K562 (cell line): ENCODE measurements at regions not wholly inside any gene's neighbourhood (a gene's known extent, or its start where the extent isn't known, plus 50 kb on each side); places are given as distances from the start of the nearest gene placed in this dataset.

ENCODE experiments used
- ATAC-seq: fragments of 200-7000 bp; cut with Tn5 transposase; 3 replicates; pipeline ENCODE4 v1.9.1; 2020; ENCODE audit warnings: moderate library complexity
- BruUV-seq: library from RNA; stranded (reverse); fragments of 400-500 nt; replicated peaks from 2 replicates; lab custom pipeline; 2021; lab: Mats Ljungman, UMichigan
- CTCF ChIA-PET: fragments of 300-600 bp; formaldehyde crosslinking; extraction: SDS; loops from one replicate; lab custom pipeline; 2021; ENCODE audit warnings: low intra/inter-chr PET ratio; lab: Yijun Ruan, JAX
- POLR2A ChIA-PET: fragments of 300-600, 350-650 bp; sonication (Branson Sonifier 250); formaldehyde crosslinking; extraction: SDS; loops from one replicate; lab custom pipeline; 2021; ENCODE audit warnings: antibody characterized with exemption, inconsistent platforms; lab: Yijun Ruan, JAX
- DNase-seq, 4 experiments: peaks; one replicate each; pipeline versions ENCODE4 v3.0.0 to v3.0.0-alpha.2; 2011 to 2018; ENCODE audit warnings: low spot score in 3 of 4, mixed read lengths in 3 of 4; ENCODE audit errors: extremely low read depth in 1 of 4
- FAIRE-seq: peaks from 2 replicates; lab custom pipeline; 2011; peaks lifted over from hg19 to GRCh38; lab: Jason Lieb, UNC
- H2AFZ ChIP-seq: 2 replicates; pipeline ENCODE4 v1.6.0; 2011; ENCODE audit warnings: low read depth, low read length, control low read depth, inconsistent platforms
- H3K27ac ChIP-seq: fragments of 200-600 bp; 3 replicates; pipeline ENCODE4 v1.8.0; 2011; ENCODE audit warnings: low read depth, mild to moderate bottlenecking, control low read depth, inconsistent platforms, low read length, moderate library complexity, mixed read lengths; ENCODE audit errors: extremely low read depth
- H3K27me3 ChIP-seq, 2 experiments: fragments of 300-600 bp in 1 of 2; 2 replicates in 1 of 2; 3 replicates in 1 of 2; pipeline versions ENCODE4 v1.6.0 to v1.8.0; 2011; ENCODE audit warnings: inconsistent platforms in 2 of 2, low read length in 2 of 2, mild to moderate bottlenecking in 1 of 2, mixed read lengths in 1 of 2, moderate library complexity in 1 of 2; ENCODE audit not compliant: control insufficient read depth in 2 of 2, insufficient read depth in 2 of 2
- H3K36me3 ChIP-seq: fragments of 300-600 bp; 3 replicates; pipeline ENCODE4 v1.8.0; 2011; ENCODE audit warnings: mild to moderate bottlenecking, low read length, inconsistent platforms; ENCODE audit not compliant: control insufficient read depth, insufficient read depth
- H3K4me1 ChIP-seq, 2 experiments: fragments of 200-600 bp in 1 of 2; replicated peaks in 1 of 2; 2 replicates in 1 of 2; 3 replicates in 1 of 2; pipeline versions ENCODE4 v1.5.1 to v1.8.0; 2011; ENCODE audit warnings: inconsistent platforms in 2 of 2, low read length in 2 of 2, mild to moderate bottlenecking in 1 of 2, mixed read lengths in 1 of 2, moderate library complexity in 1 of 2; ENCODE audit not compliant: control insufficient read depth in 2 of 2, insufficient read depth in 2 of 2
- H3K4me2 ChIP-seq: 2 replicates; pipeline ENCODE4 v1.6.1; 2011; ENCODE audit warnings: low read length, control low read depth, inconsistent platforms, mixed read lengths; ENCODE audit not compliant: insufficient read depth
- H3K4me3 ChIP-seq: fragments of 200-600 bp; sonication (generic), shearing (Covaris generic); 2 replicates; pipeline ENCODE4 v1.5.1; 2016; ENCODE audit warnings: control low read depth, inconsistent platforms
- H3K79me2 ChIP-seq: fragments of 200-600 bp; 3 replicates; pipeline ENCODE4 v1.8.0; 2011; ENCODE audit warnings: low read length, inconsistent platforms; ENCODE audit not compliant: control insufficient read depth, insufficient read depth
- H3K9ac ChIP-seq, 2 experiments: 2 replicates each; pipeline versions ENCODE4 v1.6.0 to v1.6.1; 2011; ENCODE audit warnings: low read depth in 2 of 2, low read length in 2 of 2, control low read depth in 1 of 2, inconsistent platforms in 1 of 2, mild to moderate bottlenecking in 1 of 2, mixed read lengths in 1 of 2; ENCODE audit not compliant: insufficient read depth in 1 of 2
- H3K9me1 ChIP-seq: one replicate; pipeline ENCODE4 v1.6.0; 2011; ENCODE audit warnings: inconsistent platforms, mild to moderate bottlenecking, low read length, moderate library complexity; ENCODE audit not compliant: control insufficient read depth, insufficient read depth
- H3K9me3 ChIP-seq: replicated peaks from 2 replicates; pipeline ENCODE4 v1.5.1; 2011; ENCODE audit warnings: low read depth, low read length, inconsistent platforms; ENCODE audit not compliant: control insufficient read depth, insufficient read depth
- H4K20me1 ChIP-seq: replicated peaks from 2 replicates; pipeline ENCODE4 v1.6.1; 2011; ENCODE audit warnings: low read length, inconsistent platforms, mixed read lengths; ENCODE audit not compliant: control insufficient read depth, insufficient read depth
- CBFA2T2 ChIP-seq: fragments of 450-650 bp; conservative IDR thresholded peaks from 2 replicates; pipeline ENCODE4 v1.6.1; 2017; ENCODE audit warnings: mild to moderate bottlenecking
- CHD7 ChIP-seq: fragments of 200-600 bp; sonication (generic); IDR thresholded peaks from one replicate; pipeline ENCODE4 v1.6.1; 2012; ENCODE audit warnings: mild to moderate bottlenecking, low read depth, low read length, inconsistent platforms
- E2F4 ChIP-seq: sonication (generic); formaldehyde crosslinking; IDR thresholded peaks from 2 replicates; pipeline ENCODE4 v1.8.0; 2022; ENCODE audit warnings: mild to moderate bottlenecking, low read depth, missing genetic modification reagents
- ESRRB ChIP-seq: fragments of 250-450 bp; sonication (Bioruptor Pico); IDR thresholded peaks from 2 replicates; pipeline ENCODE4 v1.5.0; 2020; ENCODE audit warnings: mild to moderate bottlenecking, moderate library complexity, borderline replicate concordance
- MXI1 ChIP-seq: IDR thresholded peaks from 2 replicates; pipeline ENCODE4 v1.6.1; 2011; ENCODE audit warnings: low read depth, mild to moderate bottlenecking, improper control_type of control experiment, low read length
- NCOA6 ChIP-seq: fragments of 450-650 bp; IDR thresholded peaks from 2 replicates; pipeline ENCODE4 v1.6.1; 2017; ENCODE audit warnings: mild to moderate bottlenecking
- NR1H2 ChIP-seq: sonication (generic); formaldehyde crosslinking; IDR thresholded peaks from 2 replicates; pipeline ENCODE4 v1.4.0; 2020; ENCODE audit warnings: mild to moderate bottlenecking, missing genetic modification reagents
- PHB2 ChIP-seq: fragments of 450-650 bp; IDR thresholded peaks from 2 replicates; pipeline ENCODE4 v1.6.1; 2017; ENCODE audit warnings: low read depth
- SMAD1 ChIP-seq: fragments of 150-350 bp; IDR thresholded peaks from 2 replicates; pipeline ENCODE4 v1.6.1; 2014; ENCODE audit warnings: low read length, low read depth; ENCODE audit not compliant: partially characterized antibody
- ZNF24 ChIP-seq: fragments of 450-650 bp; IDR thresholded peaks from 2 replicates; pipeline ENCODE4 v1.6.1; 2016
- WGBS: fragments of 100-300 bp; shearing (Covaris generic); methylation state at CpG from one replicate; pipeline ENCODE4 v1.1.6; 2016; ENCODE audit warnings: low coverage, mixed read lengths; ENCODE audit not compliant: insufficient coverage; ENCODE audit errors: missing lambda C conversion rate; 5-methylcytosine and 5-hydroxymethylcytosine counted together
- in situ Hi-C: fragments of 300-500 bp; cut with MboI; formaldehyde crosslinking; loops from 4 replicates; pipeline ENCODE4 v1.15.0; 2018; ENCODE audit warnings: inconsistent platforms, mixed read lengths
- intact Hi-C: fragments of 100-400 bp; cut with micrococcal nuclease; formaldehyde crosslinking; loops from 2 replicates; pipeline ENCODE4 v1.14.2; 2022

- no peak overlapping the region for H3K4me2 ChIP-seq
- intact Hi-C loops (no loop called here), in situ Hi-C loops (no loop called here)
- DNase-seq (no peak), ATAC-seq (no peak), FAIRE-seq (no peak)
- no peaks in the 10 kb centered on the region for H4K20me1 ChIP-seq
- under 1% methylated on average over 25 of the region's 25 CpGs for WGBS
- H3K79me2 ChIP-seq: no peaks in the 10 kb centered on the region
- CTCF ChIA-PET: no interaction called here
- H3K9me3 ChIP-seq: no peaks in the 10 kb centered on the region
- H3K27ac ChIP-seq: no peak overlapping the region
- no peaks in the 10 kb centered on the region for H3K9me1 ChIP-seq
- H3K27me3 ChIP-seq: no peaks in the 10 kb centered on the region
- no peaks in the 10 kb centered on the region for H3K36me3 ChIP-seq
- BruUV-seq: no TSS peak
- H2AFZ ChIP-seq: no peak overlapping the region
- no peak overlapping the region for H3K4me3 ChIP-seq
- H3K4me1 ChIP-seq: no peaks in the 10 kb centered on the region
- no peak overlapping the region for H3K9ac ChIP-seq
- POLR2A ChIA-PET: no interaction called here
- TF ChIP-seq NR1H2 (CRISPR knock-in tag) (no peak), SMAD1 (no peak), NCOA6 (no peak), CHD7 (no peak), MXI1 (no peak), CBFA2T2 (no peak), ZNF24 (no peak), ESRRB (no peak), E2F4 (CRISPR knock-in tag) (no peak), PHB2 (no peak)
Measured at GRCh38 chr2:5932556-5933469, 240.6 kb downstream of the SOX11 start.
